Pancreas (tissue), 10 donors: ENCODE measurements at regions not wholly inside any gene's neighbourhood (a gene's known extent, or its start where the extent isn't known, plus 50 kb on each side); places are given as distances from the start of the nearest gene placed in this dataset.
A peak's percentile ranks its signal among the peaks of the same experiment; 100 is the strongest.

ENCODE experiments used
- ATAC-seq, 4 donors: fragments of 200-7000 bp; cut with Tn5 transposase; one replicate each; pipeline versions ENCODE4 v1.8.0 to v1.9.1; 2020; ENCODE audit warnings: mild to moderate bottlenecking in 4 of 4, moderate library complexity in 4 of 4
- DNase-seq, 6 donors: peaks; one replicate each; pipeline ENCODE4 v3.0.0-alpha.2; 2020
- FAIRE-seq: peaks from 2 replicates; lab custom pipeline; 2012; peaks lifted over from hg19 to GRCh38; lab: Jason Lieb, UNC
- H3K27ac ChIP-seq, 4 donors: fragments of 200-600 bp; sonication (generic); 1 replicate in 3 of 4; 2 replicates in 1 of 4; pipeline versions ENCODE4 v1.5.0 to v1.8.0; 2020
- H3K27me3 ChIP-seq, 4 donors: fragments of 200-600 bp; one replicate each; pipeline ENCODE4 v1.8.0; 2021
- H3K36me3 ChIP-seq, 3 donors: fragments of 200-600 bp; sonication (generic) in 1 of 3; one replicate each; pipeline versions ENCODE4 v1.5.0 to v1.8.0; 2020 to 2021
- H3K4me1 ChIP-seq, 3 donors: fragments of 200-600 bp; one replicate each; pipeline ENCODE4 v1.8.0; 2021
- H3K4me3 ChIP-seq, 4 donors: fragments of 200-600 bp; sonication (generic) in 2 of 4; one replicate each; pipeline versions ENCODE4 v1.5.0 to v1.8.0; 2020 to 2021
- H3K9me3 ChIP-seq, 4 donors: fragments of 200-600 bp; one replicate each; pipeline ENCODE4 v1.8.0; 2021
- CTCF ChIP-seq, 4 donors: fragments of 200-600 bp; sonication (generic) in 3 of 4; IDR thresholded peaks; one replicate each; pipeline versions ENCODE4 v1.5.0 to v1.8.0; 2021; ENCODE audit warnings: antibody characterized with exemption in 4 of 4
- WGBS, 2 donors: extraction: QIAGEN DNeasy Blood & Tissue Kit; methylation state at CpG; one replicate each; pipeline ENCODE4 v1.1.7; 2013; 5-methylcytosine and 5-hydroxymethylcytosine counted together
- intact Hi-C, 3 donors: fragments of 100-400 bp; cut with DNase I; formaldehyde crosslinking; loops; one replicate each; pipeline versions ENCODE4 v1.11.1 to v1.14.2; 2022
- donor health status: healthy with polysubstance abuse.
- donor health status: DM: no; HTN: no; CAD: no; lungs with moderate emphysema.
- donor health status: DM: no; HTN: no; CAD: no.
- donor health status: control.
- donor health status: control.
- donor health status: Bipolar disorder and iron deficiency.
- donor health status: DM: yes; HTN: yes; CAD: no.
- donor health status: DM: no; HTN: no; CAD: no.
- donor health status: DM: no; HTN: no; CAD: no.
- donor health status: DM: yes; HTN: yes; CAD: no.

DNA sequence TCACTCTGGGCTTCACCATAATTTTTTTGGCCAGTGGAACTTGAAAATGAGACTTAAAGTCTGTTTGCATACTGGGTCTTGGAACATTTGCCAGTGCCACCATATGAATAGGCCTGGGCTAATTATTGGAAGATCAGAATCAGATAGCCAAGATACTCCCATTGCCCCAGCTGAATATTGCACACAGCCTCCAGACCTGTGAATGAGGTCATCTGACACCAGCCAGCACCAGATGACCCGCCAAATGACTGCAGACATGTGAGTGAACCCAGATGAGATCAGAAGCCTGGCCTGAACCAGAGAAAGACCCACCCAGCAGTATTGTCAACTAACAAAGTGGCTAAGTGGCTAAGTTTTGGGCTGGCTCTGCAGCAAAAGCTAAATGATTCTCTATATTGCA lies 220.5 kb upstream of the MPDZ start:
- ATAC-seq (no peak), DNase-seq (no peak), FAIRE-seq (no peak)
- intact Hi-C loops = no loop called here
- Histone ChIP-seq H3K27ac (no peak overlapping the region), H3K4me3 (no peak overlapping the region), H3K9me3 (no peaks in the 10 kb centered on the region), H3K27me3 (no peaks in the 10 kb centered on the region), H3K36me3 (no peaks in the 10 kb centered on the region), H3K4me1 (no peaks in the 10 kb centered on the region)
- TF ChIP-seq CTCF (IDR thresholded peaks at IDR 0.05) = no peak
- WGBS, 2 donors = 67 to 80% methylated on average over 1 of the region's 1 CpG

GRCh38 chr9:13493697-13494096 lies 214.2 kb upstream of the MPDZ start:
- FAIRE-seq = no peak
- WGBS, 2 donors = 85 to 92% methylated on average over 3 of the region's 3 CpGs
- no peak overlapping the region for H3K27ac ChIP-seq

DNA sequence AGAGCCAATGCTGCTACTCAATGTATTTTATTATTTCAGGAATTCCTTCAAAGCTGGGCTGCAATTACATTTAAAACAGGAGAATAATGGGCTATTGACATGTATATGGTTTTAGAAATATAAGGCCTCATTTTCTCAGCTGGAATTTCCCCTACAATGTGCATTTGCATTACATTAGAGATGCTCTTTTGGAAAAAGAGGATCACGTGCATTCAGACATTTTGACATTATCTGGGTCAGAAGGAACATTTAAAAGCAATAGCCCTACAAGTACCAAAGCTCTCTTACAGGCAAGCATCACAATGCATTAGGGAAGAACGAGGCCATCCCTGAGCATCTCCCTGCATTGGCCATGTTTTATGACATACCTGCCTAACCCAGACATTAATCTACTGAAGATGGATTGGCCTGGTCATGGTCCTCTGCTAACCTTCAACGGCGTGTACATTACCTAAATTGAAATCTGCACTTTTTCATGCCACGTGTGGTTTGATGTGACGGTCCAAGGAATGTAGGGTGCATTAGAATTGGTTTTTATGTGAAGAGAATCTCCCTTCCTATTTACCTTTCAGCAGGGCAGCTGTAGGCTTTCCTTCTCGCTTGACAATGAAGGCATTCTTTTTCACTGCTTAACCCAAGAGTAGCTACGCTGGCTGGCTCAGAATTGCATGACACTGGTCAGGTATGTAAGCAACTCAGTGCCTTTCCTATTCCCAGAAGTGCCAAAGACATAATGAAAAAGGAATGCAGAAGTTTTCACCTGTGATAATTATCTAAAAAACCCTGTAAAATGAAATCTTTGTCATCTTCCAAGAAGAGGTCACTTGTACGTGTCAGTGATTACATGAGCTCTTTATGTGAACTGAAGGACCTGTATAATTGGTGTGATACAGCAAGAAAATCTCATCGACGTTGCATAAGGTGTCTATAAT lies 212.3 kb upstream of the MPDZ start:
- ATAC-seq (peak in 3 of 4 donors; percentile 54 to 85 (median 74)), DNase-seq (peak in 2 of 6 donors; percentile 4 to 20), FAIRE-seq (no peak)
- TF ChIP-seq CTCF (IDR thresholded peaks at IDR 0.05) = no peak
- WGBS, 2 donors = 31 to 33% methylated on average over 11 of the region's 11 CpGs
- H3K36me3 ChIP-seq = no peaks in the 10 kb centered on the region
- peaks cover 0 to 5% (median 0%) of the 10 kb centered on the region in 3 donors for H3K4me1 ChIP-seq
- H3K9me3 ChIP-seq = no peaks in the 10 kb centered on the region
- H3K27me3 ChIP-seq = no peaks in the 10 kb centered on the region
- peak overlapping the region in 2 of 4 donors; percentile 31 to 44 for H3K27ac ChIP-seq
- no peak overlapping the region for H3K4me3 ChIP-seq
- intact Hi-C loops = no loop called here

More at GRCh38 chr9:13493697-13494096, 214.2 kb upstream of the MPDZ start:
- Histone ChIP-seq H3K9me3 (no peaks in the 10 kb centered on the region), H3K4me1 (peaks cover 0 to 5% (median 0%) of the 10 kb centered on the region in 3 donors), H3K36me3 (no peaks in the 10 kb centered on the region), H3K4me3 (no peak overlapping the region), H3K27me3 (no peaks in the 10 kb centered on the region)
- ATAC-seq (no peak), DNase-seq (no peak)
- intact Hi-C loops = no loop called here
- no peak for TF ChIP-seq CTCF (IDR thresholded peaks at IDR 0.05)

- WGBS, 2 donors = 80 to 100% methylated on average over 1 of the region's 1 CpG
- Histone ChIP-seq H3K4me1 (peaks cover 0 to 5% (median 0%) of the 10 kb centered on the region in 3 donors), H3K9me3 (no peaks in the 10 kb centered on the region), H3K27me3 (no peaks in the 10 kb centered on the region), H3K27ac (no peak overlapping the region), H3K36me3 (no peaks in the 10 kb centered on the region), H3K4me3 (no peak overlapping the region)
- no peak for TF ChIP-seq CTCF (IDR thresholded peaks at IDR 0.05)
- no peak for DNase-seq
- ATAC-seq = no peak
- FAIRE-seq = no peak
- intact Hi-C loops = no loop called here
These were observed 211.6 kb upstream of the MPDZ start for GRCh38 chr9:13491138-13491492.

- H3K27me3 ChIP-seq = no peaks in the 10 kb centered on the region
- WGBS, 2 donors = 72 to 78% methylated on average over 6 of the region's 6 CpGs
- intact Hi-C loops = no loop called here
- ATAC-seq (no peak), FAIRE-seq (no peak), DNase-seq (no peak)
- H3K4me3 ChIP-seq = no peak overlapping the region
- no peaks in the 10 kb centered on the region for H3K9me3 ChIP-seq
- no peaks in the 10 kb centered on the region for H3K36me3 ChIP-seq
- no peak for TF ChIP-seq CTCF (IDR thresholded peaks at IDR 0.05)
- no peak overlapping the region for H3K27ac ChIP-seq
- H3K4me1 ChIP-seq = peaks cover 0 to 5% (median 0%) of the 10 kb centered on the region in 3 donors
These were observed 208.4 kb upstream of the MPDZ start for GRCh38 chr9:13487936-13488335.
